ENCODE measurements at regions not wholly inside any gene's neighbourhood (a gene's known extent, or its start where the extent isn't known, plus 50 kb on each side); places are given as distances from the start of the nearest gene placed in this dataset.
"Not testable (repeated sequence)": the region's sequence is repeated elsewhere in the genome, so short reads cannot be mapped to it uniquely, and the experiment has no call there.

DNA sequence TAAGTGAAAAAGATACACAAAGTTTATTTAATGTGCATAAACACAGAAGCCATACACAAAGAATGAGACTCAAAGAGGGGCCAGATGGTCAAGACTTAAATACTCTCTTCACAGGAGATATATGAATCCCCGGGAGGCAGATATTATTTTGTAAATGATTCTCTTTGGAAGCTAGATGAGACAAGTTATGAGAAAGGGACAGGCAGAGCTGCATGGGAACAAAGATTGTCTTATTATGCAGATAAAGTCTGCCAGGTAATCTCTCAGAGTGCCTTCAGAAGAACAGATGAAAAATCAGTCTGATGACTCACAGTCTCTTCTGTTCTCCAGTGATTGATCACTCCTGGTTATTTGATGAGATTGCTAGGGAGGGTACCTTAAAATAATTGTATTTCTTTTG, 89.0 kb downstream of the NAF1 start:
- no peak for DNase-seq

DNA sequence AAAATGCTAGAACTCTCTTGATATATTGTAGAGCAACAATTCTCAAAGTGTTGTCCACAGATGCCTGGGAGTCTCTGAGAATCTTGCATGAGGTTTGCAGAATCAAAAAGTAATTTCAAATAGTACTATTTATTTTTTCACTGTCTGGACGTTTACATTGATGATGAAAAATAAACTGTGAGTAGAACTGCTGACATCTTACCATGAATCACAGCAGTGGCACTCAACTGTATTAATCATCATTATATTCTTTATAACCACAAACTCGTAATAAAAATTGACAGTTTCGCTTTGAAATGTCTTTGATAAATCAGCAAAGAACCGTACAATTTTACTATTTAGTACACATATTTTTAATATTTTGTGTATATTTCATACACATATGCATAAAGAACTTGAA, 94.5 kb downstream of the NAF1 start:
- no peak for DNase-seq

DNA sequence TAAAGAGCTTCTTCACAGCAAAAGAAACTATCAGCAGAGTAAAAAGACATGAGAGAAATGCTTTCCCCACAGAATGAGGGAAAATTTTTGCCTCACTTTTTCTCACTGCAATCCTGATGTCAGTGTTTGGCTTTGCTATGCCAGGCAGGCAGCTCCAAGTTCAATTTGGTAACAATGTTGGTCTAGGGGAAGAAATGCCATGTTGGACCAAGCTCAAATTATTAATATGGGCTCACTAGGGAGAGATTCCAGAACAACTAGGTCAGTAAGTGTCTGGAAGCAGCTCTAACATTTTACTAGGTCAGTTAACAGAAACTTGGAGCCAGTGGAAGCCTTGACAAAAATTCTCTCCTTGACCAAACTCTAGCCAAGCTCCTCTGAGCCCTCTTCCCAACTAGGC, 95.4 kb downstream of the NAF1 start:
- no peak for DNase-seq

DNA sequence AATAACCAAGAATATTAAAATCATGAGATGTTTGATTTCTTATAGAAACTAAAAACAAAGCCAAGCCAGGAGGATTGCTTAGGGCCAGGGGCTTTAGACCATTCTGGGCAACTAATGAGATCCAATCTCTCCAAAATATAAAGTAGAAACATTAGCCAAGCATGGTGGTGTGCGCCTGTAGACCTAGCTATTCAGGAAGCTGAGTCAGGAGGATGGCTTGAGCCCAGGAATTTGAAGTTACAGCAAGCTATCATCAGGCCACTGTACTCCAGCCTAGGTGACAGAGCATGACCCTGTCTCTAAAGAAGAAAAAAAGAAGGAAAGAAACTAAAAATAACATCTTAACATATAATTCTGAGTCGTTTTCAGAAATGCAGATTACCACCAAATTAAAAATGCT, 96.7 kb downstream of the NAF1 start:
- DNase-seq, result no peak

DNA sequence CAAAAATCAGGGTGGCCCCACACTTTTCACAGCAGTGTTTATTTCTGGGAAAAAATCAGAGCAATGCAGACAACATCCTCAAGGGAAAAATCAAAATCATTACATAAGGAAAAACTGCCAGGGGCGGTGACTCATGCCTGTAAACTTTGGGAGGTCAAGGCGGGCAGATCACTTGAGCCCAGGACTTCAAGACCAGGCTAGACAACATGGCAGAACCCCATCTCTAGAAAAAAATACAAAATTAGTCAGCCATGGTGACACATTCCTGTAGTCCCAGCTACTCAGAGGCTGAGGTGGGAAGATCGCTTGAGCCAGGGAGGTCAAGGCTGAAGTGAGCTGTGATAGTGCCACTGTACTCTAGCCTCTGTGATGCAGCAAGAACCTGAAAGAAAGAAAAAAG, 102.8 kb downstream of the NAF1 start:
- no peak for DNase-seq

DNA sequence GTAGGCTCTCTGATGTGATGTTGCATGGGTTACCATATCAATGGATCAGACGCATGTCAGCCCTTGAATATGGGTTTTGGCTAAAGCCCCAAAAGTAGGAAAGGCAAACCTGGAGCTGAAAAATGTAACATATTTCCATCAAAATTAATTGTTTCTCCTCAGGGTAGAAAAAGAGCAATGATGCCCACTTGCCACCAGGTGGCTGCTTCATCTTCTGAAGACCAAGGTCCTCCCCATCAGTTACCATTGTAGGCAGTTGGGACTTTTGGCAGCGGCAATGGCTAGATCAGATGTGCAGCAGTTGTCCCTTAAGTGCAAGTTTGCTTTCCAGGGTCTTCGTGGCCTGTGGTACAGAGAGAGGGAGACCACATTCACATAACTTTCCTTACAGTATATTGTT, 118.2 kb downstream of the NAF1 start:
- DNase-seq, result peak; percentile 13

DNA sequence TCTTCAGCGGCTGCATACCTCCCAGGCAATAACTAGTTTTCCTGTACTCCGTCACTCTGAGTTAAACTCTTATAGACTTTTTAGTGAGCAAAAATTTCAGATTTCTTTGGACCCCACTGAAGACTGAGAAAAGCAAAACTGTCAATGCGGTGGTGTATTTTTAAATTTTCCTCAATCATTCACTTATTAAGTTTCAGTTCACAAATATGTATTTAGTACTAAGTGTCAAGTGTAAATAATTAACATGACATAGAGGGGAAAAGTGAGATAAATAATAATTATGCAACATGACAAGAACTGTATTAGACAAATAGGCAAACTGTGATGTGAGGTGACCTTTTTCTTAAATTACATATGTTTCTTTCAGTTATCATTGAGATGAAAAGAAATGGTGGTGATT, 124.4 kb downstream of the NAF1 start:
- DNase-seq, result no peak

DNA sequence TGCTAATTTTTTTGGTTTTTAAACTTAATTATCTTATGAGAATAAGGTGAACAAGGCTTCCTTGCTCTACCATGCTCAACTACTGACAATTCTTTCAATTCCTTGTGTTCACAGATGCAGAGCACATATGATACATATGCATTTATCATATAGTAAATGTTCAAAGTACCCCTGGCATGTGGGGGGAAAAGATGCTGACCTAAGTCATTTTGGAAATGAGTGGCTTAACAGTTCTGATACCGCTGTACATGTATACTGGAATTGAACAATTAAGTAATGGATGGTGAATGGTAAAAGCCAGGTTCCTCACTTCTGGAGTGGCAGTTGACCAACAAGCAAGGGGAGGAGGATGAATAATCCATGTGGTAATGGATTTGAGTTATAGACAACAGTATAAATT, 149.6 kb downstream of the NAF1 start:
- no peak for DNase-seq

DNA sequence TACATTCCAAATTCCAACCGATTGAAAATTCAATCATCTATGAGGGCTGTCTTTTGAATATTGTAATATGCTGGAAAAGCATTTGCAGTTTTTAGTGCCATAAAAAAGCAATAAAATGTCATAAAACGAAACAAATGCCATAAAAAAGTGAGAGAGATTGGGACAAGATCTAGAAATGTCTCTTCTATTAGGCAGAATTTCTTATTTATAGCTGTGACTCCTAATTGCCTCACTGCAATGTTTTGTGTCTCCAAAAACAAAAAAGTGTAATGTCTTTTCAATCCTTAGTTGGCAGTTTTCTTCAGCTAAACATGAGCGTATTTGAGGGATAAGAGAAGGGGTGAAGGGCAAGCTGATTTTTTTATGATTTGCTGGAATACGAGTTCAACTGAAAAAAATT, 153.9 kb downstream of the NAF1 start:
- DNase-seq, result no peak

DNA sequence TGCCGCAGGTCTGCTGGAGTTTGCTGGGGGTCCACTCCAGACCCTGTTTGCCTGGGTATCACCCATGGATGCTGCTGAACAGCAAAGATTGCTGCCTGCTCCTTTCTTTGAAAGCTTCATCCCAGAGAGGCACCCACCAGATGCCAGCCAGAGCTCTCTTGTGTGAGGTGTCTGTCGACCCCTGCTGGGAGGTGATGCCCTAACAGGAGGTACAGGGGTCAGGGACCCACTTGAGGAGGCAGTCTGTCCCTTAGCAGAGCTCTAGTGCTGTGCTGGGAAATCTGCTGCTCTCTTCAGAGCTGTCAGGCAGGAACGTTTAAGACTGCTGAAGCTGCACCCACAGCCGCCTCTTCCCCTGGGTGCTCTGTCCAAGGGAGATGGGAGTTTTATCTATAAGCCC, 162.7 kb downstream of the NAF1 start:
- DNase-seq, result no peak

DNA sequence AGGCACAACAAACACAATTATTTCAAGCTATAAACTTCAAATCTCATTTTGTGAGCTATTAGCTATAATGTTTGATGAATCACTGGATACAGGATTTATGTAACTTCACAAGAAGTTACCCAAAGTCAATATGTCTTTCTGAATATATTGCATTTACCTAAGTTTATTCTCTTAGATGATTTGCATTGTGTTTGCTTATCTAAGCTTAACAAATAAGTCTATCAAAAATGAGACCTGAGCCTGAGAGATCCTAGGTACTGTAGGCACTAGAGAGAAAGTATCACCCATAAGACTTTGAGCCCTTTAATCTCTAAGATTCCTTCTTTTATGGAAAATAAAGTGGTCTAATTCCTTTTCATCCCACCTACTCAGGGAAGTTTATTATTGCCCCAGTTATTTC, 178.2 kb downstream of the NAF1 start:
- DNase-seq, result no peak

DNA sequence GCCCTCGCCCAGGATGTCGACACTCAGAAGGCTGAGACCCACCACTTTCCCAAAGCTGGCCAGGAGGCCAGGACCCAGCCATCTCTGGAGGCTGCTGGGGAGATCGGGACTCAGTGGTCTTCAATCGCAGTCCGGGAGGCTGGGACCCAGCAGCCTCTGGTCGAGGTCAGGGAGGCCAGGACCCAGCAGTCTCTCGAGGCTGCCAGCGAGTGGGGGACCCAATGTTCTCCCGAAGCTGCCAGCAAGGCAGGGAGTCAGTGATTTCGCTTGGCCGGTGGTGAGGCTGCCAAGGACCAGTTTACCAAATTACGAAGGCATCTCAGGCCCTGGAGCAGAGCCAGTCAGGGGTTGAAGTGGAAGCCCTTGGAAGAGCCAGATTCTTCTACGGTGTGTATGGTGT, 181.6 kb downstream of the NAF1 start:
- no peak for DNase-seq

DNA sequence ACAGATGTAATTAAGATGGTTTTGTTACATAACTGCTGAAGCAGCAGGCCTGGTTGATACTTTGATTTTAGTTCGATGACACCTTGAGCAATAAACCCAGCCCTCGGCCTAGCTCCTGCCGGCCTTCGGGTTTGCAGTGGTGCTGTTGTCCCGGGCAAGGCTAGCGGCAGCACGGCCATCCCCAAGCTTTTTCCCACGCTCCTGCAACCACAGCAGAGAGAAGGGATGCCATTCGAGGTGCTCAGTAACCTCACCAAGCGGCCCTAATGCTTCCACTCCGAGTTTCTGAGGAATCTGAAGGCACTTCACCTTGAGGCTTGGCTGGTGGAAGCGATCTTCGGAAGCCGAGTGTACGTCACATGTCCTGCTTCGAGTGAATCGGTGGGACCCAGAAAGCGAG, 182.1 kb downstream of the NAF1 start:
- no peak for DNase-seq

DNA sequence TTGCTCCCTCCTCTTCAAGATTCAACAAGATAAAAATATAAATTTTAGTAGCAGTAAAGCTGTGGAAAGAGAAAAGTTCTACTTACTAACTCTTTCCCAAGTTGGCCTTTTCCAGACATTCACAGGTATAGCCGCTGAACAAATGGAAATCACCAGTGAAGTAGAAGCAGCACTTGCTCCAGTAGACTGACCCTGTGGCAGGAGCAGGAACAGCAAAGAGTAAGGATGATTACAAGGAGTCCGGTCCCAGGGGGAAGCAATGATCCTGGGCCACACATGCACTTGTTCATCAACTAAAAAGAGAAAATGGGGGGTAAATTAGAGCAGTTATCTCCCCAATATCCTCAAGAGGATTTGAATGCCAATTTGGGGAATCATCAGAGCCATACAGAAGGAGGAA, 184.9 kb downstream of the NAF1 start:
- DNase-seq, result no peak

DNA sequence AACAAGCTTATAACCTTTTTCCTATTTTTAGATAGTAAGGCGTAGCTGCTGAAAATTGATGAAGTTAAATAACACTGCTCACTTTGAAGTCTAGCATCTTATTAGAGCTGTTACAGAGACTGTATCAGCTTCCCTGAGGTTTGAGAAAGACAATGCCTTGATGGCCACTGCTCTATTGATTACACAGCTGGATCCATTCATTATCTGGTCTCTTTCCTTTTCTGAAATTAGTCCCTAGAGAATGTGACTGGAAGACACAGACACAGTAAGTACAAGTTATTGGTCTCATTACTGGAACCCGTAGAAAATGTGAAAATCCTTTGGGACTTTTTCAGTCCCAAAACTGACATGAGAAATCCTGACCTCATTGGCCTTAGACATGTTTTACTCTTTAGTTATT, 188.3 kb downstream of the NAF1 start:
- DNase-seq, result no peak

DNA sequence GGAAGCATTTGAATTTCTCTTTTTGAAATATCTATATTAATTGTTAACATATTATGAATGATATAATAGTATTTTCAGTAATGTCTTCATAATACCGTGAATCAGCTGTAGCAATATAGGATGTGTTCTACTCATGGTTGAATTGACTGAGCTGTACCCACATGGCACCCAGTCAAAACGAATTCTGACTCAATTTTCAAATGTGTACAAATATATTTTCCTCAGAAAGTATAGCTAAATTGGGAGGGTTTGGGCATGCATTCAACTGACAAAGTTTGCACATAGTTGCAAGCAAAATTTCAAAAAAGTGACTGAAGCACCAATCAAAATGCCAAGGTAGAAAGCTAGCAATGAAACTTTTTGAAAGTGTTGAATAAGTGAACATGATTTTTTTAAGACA, 188.9 kb downstream of the NAF1 start:
- DNase-seq, result no peak

DNA sequence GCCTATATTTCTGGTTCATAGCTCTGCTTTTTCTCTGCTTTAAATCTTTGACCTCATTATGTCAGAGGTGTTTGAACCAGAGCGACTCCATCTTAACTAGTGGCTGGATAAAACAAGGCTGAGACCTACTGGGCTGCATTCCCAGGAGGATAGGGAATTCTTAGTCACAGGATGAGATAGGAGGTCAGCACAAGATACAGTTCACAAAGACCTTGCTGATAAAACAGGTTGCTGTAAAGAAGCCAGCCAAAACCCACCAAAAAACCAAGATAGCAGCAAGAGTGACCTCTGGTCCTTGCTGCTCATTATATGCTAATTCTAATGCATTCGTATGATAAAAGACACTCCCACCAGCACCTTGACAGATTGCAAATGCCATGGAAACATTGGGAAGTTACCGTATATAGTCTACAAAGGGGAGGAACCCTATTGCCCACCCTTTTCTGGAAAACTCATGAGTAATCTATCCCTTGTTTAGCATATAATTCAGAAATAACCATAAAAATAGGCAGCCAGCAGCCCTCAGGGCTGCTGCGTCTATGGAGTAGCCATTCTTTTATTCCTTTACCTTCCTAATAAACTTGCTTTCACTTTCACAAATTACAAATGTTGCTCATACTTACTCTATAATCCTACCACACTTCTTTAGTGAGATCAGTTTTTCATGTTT, 193.9 kb downstream of the NAF1 start:
- no peak for DNase-seq

DNA sequence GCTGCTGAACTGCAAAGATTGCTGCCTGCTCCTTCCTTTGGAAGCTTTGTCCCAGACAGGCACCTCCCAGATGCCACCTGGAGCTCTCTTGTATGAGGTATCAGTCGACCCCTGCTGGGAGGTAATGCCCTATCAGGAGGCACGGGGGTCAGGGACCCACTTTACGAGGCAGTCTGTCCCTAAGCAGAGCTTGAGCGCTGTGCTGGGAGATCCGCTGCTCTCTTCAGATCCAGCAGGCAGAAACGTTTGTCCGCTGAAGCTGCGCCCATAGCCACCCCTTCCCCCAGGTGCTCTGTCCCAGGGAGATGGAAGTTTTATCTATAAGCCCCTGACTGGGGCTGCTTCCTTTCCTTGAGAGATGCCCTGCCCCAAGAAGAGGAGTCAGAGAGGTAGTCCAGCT, 197.5 kb downstream of the NAF1 start:
- no peak for DNase-seq

DNA sequence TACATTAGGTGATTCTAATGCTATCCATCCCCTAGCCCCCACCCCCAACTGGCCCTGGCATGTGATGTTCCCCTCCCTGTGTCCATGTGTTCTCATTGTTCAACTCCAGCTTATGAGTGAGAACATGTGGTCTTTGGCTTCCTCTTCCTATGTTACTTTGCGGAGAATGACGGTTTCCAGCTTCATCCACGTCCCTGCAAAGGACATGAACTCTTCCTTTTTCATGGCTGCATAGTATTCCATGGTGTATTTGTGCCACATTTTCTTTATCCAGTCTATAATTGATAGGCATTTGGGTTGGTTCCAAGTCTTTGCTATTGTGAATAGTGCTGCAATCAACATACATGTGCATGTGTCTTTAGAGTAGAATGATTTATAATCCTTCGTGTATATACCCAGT, 200.7 kb downstream of the NAF1 start:
- DNase-seq, result not testable (repeated sequence)

DNA sequence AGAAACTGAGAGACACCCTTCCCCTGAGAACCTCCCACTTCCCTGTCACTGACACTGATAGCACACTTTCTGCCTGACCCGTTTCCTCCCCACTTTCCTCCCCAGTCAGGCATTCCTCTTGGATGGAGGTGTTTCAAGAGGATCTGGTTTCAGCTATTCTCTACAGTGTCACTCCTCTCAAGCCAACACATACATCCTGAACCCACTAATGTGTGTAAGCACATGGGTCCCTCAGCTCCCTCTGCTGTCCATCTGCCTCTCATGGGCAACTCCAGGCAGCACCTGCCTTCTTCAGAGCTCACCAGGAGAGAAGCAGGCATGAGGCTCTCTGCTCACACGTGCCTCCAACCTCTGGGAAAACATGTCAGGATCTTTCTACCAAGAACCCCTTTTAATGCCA, 207.6 kb downstream of the NAF1 start:
- DNase-seq, result no peak

DNA sequence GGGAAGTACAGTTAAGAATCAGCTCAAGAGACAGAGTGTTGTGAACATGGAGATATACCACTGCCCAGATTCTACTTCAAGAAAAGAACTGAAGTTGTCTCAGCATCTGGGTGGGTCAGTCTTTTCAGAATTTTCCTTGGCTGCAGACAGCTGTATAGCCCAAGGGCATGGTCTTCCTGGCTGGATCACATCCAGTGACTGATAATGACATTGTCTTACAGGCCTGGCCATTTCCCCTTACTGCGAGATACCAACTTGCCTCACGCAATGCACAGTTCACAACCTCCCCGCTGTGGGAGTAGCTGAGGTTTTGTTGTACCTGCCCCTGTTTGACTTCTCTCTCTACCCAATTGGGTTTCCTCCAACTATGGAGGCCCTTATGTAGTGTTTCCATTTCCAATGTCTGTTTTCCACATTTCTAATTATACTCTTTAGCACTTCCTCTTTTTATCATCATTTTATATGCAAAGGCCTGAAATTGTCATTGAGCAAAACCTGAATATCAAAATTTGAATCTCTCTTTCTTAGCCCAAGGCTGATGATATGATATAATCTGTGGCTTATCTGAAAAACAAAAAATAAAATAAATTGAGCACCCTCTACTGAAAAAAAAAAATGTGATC, 209.1 kb downstream of the NAF1 start:
- DNase-seq, result no peak

DNA sequence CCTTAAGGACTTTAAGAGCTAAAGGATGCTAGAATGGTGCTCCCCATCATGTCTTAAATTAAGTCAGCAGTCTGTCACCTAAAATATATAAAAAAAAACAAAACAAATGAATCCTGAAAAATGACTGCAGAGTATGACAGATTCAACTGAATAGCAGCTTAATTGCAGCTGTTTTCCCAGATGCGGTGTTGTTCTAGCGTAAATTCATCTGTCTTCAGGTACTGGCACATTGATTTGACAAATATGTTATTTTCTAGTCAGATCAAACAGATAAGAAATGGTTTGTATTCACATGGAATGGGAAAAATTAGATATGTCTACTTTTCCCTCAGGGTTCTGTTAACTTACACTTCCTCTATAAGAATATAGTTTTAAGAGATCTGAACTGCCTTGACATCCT, 211.7 kb downstream of the NAF1 start:
- DNase-seq, result no peak

DNA sequence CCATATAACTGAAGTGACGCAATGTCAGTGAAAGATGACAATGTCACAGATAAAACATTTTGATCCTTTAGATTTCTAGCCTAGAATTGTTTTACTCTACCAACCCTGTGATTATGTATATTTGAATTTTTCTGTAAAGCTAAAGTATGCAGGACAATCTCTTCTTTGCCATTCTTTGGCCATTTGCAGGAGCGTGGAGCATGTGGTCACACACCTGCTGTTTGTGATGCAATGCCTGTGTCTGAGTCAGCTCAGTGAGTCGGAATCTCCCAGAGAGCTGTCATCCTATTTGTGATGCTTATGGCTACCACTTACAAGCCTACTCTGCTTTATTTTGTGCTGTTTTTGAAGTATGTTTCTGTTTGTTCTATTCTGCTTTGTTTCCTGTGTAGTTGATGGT, 214.5 kb downstream of the NAF1 start:
- DNase-seq, result no peak

DNA sequence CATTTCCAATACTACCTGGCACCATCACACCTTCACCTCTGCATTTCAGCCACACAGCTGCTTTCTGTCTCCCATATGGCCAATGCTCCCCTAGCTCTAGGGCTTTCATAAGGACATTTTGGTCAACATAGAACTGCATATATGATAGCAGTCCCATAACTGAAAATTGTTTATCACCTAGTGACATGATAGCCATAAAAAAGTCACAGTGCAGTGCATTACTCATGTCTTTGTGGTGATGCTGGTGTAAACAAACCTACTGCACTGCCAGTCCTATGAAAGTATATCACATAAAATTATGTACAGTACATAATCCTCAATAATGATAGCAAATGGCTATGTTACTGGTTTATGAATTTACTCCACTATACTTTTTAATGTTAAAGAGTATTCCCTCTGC, 221.0 kb downstream of the NAF1 start:
- DNase-seq, result no peak

DNA sequence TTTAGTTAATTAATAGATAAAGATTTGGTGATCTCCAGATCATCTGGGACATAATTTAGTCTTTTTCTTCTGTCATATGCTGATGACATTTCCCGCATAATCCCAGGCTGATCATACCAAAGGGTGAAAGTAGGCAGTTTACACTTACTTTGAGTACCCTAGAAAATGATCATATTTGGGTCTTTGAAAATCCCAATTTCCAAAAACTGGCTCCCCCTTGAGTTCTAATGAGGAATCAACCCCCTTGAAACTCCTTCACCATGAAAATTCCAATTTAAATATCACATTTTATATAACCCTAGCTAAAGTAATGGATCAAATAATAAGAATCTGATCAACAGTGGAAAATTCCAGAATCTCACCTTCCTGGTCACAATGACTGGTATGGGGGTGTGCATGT, 223.4 kb downstream of the NAF1 start:
- DNase-seq, result no peak
